ENCODE measurements at regions not wholly inside any gene's neighbourhood (a gene's known extent, or its start where the extent isn't known, plus 50 kb on each side); places are given as distances from the start of the nearest gene placed in this dataset.
"Not testable (repeated sequence)": the region's sequence is repeated elsewhere in the genome, so short reads cannot be mapped to it uniquely, and the experiment has no call there.

DNA sequence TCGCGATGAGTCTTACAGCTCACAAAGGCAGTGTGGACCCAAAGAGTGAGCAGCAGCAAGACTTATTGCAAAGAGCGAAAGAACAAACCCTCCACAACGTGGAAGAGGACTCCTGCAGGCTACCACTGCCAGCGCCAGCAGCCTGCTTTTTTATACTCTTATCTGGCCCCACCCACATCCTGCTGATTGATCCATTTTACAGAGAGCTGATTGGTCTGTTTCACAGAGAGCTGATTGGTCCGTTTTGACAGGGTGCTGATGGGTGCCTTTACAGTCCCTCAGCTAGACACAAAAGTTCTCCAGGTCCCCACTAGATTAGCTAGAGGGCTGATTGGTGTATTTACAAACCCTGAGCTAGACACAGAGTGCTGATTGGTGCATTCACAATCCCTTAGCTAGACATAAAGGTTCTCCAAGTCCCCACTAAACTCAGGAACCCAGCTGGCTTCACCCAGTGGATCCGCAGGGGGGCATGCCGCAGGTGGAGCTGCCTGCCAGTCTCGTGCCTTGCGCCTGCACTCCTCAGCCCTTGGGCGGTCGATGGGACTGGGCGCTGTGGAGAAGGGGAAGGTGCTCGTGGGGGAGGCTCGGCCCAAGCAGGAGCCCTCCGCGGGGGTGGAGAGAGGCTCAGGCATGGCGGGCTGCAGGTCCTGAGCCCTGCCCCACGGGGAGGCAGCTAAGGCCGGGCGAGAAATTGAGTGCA, 75.7 kb downstream of the QDPR start:
- not testable (repeated sequence) for H4K5ac ChIP-seq (ENCODE audit: low read length); H3K18ac ChIP-seq (ENCODE audit: low read length); H2AK5ac ChIP-seq (ENCODE audit: low read length); H3K56ac ChIP-seq (ENCODE audit: low read length); H3K27me3 ChIP-seq (ENCODE audit: insufficient read depth, low read length, poor library complexity); H3K23ac ChIP-seq (ENCODE audit: low read length); H3K36me3 ChIP-seq (ENCODE audit: control insufficient read depth, insufficient read depth, low read length); H2BK120ac ChIP-seq (ENCODE audit: low read depth, low read length); H2BK15ac ChIP-seq (replicated peaks; ENCODE audit: low read depth); H4K8ac ChIP-seq (ENCODE audit: low read depth, low read length); H2BK5ac ChIP-seq (ENCODE audit: low read length); H3K79me2 ChIP-seq (ENCODE audit: control insufficient read depth, insufficient read depth, low read length); H3K27ac ChIP-seq (ENCODE audit: low read depth, low read length); H3K4ac ChIP-seq (ENCODE audit: low read depth, low read length); DNase-seq; H3K79me1 ChIP-seq (ENCODE audit: low read length); H3K4me2 ChIP-seq (ENCODE audit: low read length); H3K4me1 ChIP-seq (ENCODE audit: control insufficient read depth, low read depth, low read length); H3K4me3 ChIP-seq (ENCODE audit: low read length); H3K9ac ChIP-seq (ENCODE audit: low read length)
- WGBS (ENCODE audit: extremely low coverage, insufficient coverage, low lambda C conversion rate), result no CpG with 5 or more reads among the region's 21 CpGs

DNA sequence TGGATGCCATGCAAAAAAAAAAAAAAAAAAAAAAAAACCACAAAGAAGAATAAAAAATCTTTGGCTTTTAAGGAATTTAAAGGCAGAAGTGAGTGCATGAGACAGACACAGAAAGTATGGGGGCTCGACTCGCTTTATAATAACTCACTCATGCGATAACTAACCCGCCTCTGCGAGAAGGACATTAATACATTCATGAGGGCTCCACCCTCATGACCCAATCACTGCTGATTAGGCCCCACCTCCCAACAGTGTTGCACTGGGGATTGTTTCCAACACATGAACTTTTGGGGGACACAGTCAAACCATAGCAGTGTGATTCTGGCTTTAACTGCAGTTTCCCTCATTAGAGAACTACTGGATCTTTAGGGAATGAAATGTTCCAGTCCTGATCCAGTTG, 78.1 kb downstream of the QDPR start:
- H3K4me1 ChIP-seq (ENCODE audit: control insufficient read depth, low read depth, low read length), result no peaks in the 10 kb centered on the region
- H3K9ac ChIP-seq (ENCODE audit: low read length), result no peak overlapping the region
- no CpG with 5 or more reads among the region's 5 CpGs for WGBS (ENCODE audit: extremely low coverage, insufficient coverage, low lambda C conversion rate)
- no peak overlapping the region for H3K56ac ChIP-seq (ENCODE audit: low read length)
- no peaks in the 10 kb centered on the region for H3K79me1 ChIP-seq (ENCODE audit: low read length)
- no peaks in the 10 kb centered on the region for H3K79me2 ChIP-seq (ENCODE audit: control insufficient read depth, insufficient read depth, low read length)
- H3K4me3 ChIP-seq (ENCODE audit: low read length), result no peak overlapping the region
- H2BK5ac ChIP-seq (ENCODE audit: low read length), result no peak overlapping the region
- no peak overlapping the region for H3K18ac ChIP-seq (ENCODE audit: low read length)
- H3K23ac ChIP-seq (ENCODE audit: low read length), result no peak overlapping the region
- H3K27me3 ChIP-seq (ENCODE audit: insufficient read depth, low read length, poor library complexity), result no peaks in the 10 kb centered on the region
- no peak overlapping the region for H3K27ac ChIP-seq (ENCODE audit: low read depth, low read length)
- no peak overlapping the region for H3K4me2 ChIP-seq (ENCODE audit: low read length)
- H3K4ac ChIP-seq (ENCODE audit: low read depth, low read length), result no peak overlapping the region
- no peaks in the 10 kb centered on the region for H3K36me3 ChIP-seq (ENCODE audit: control insufficient read depth, insufficient read depth, low read length)
- no peak overlapping the region for H2BK120ac ChIP-seq (ENCODE audit: low read depth, low read length)
- DNase-seq, result no peak
- H2AK5ac ChIP-seq (ENCODE audit: low read length), result no peak overlapping the region
- H4K5ac ChIP-seq (ENCODE audit: low read length), result no peak overlapping the region
- H4K8ac ChIP-seq (ENCODE audit: low read depth, low read length), result no peak overlapping the region
- no peak overlapping the region for H2BK15ac ChIP-seq (replicated peaks; ENCODE audit: low read depth)

GRCh38 chr4:17427991-17428390, 83.9 kb downstream of the QDPR start:
- Histone ChIP-seq H2BK120ac (ENCODE audit: low read depth, low read length) (no peak overlapping the region), H3K36me3 (ENCODE audit: control insufficient read depth, insufficient read depth, low read length) (no peaks in the 10 kb centered on the region), H2AK5ac (ENCODE audit: low read length) (no peak overlapping the region), H3K4me2 (ENCODE audit: low read length) (no peak overlapping the region), H4K5ac (ENCODE audit: low read length) (no peak overlapping the region), H4K8ac (ENCODE audit: low read depth, low read length) (no peak overlapping the region), H2BK5ac (ENCODE audit: low read length) (no peak overlapping the region), H3K56ac (ENCODE audit: low read length) (no peak overlapping the region), H3K4me1 (ENCODE audit: control insufficient read depth, low read depth, low read length) (no peaks in the 10 kb centered on the region), H3K79me2 (ENCODE audit: control insufficient read depth, insufficient read depth, low read length) (no peaks in the 10 kb centered on the region), H3K18ac (ENCODE audit: low read length) (no peak overlapping the region), H3K4ac (ENCODE audit: low read depth, low read length) (no peak overlapping the region), H3K23ac (ENCODE audit: low read length) (no peak overlapping the region), H3K9ac (ENCODE audit: low read length) (no peak overlapping the region), H3K27ac (ENCODE audit: low read depth, low read length) (no peak overlapping the region), H2BK15ac (replicated peaks; ENCODE audit: low read depth) (no peak overlapping the region), H3K4me3 (ENCODE audit: low read length) (no peak overlapping the region), H3K27me3 (ENCODE audit: insufficient read depth, low read length, poor library complexity) (no peaks in the 10 kb centered on the region), H3K79me1 (ENCODE audit: low read length) (no peaks in the 10 kb centered on the region)
- no CpG with 5 or more reads among the region's 4 CpGs for WGBS (ENCODE audit: extremely low coverage, insufficient coverage, low lambda C conversion rate)
- DNase-seq, result no peak

GRCh38 chr4:17426222-17426621, 85.7 kb downstream of the QDPR start:
- no CpG with 5 or more reads among the region's 5 CpGs for WGBS (ENCODE audit: extremely low coverage, insufficient coverage, low lambda C conversion rate)
- DNase-seq, result no peak
- Histone ChIP-seq H3K36me3 (ENCODE audit: control insufficient read depth, insufficient read depth, low read length) (no peaks in the 10 kb centered on the region), H3K27ac (ENCODE audit: low read depth, low read length) (no peak overlapping the region), H3K4me2 (ENCODE audit: low read length) (no peak overlapping the region), H4K5ac (ENCODE audit: low read length) (no peak overlapping the region), H2BK120ac (ENCODE audit: low read depth, low read length) (no peak overlapping the region), H2BK5ac (ENCODE audit: low read length) (no peak overlapping the region), H3K4me3 (ENCODE audit: low read length) (no peak overlapping the region), H3K4ac (ENCODE audit: low read depth, low read length) (no peak overlapping the region), H3K79me1 (ENCODE audit: low read length) (no peaks in the 10 kb centered on the region), H2BK15ac (replicated peaks; ENCODE audit: low read depth) (no peak overlapping the region), H3K9ac (ENCODE audit: low read length) (no peak overlapping the region), H3K79me2 (ENCODE audit: control insufficient read depth, insufficient read depth, low read length) (no peaks in the 10 kb centered on the region), H3K4me1 (ENCODE audit: control insufficient read depth, low read depth, low read length) (no peaks in the 10 kb centered on the region), H3K56ac (ENCODE audit: low read length) (no peak overlapping the region), H2AK5ac (ENCODE audit: low read length) (no peak overlapping the region), H3K18ac (ENCODE audit: low read length) (no peak overlapping the region), H3K23ac (ENCODE audit: low read length) (no peak overlapping the region), H3K27me3 (ENCODE audit: insufficient read depth, low read length, poor library complexity) (no peaks in the 10 kb centered on the region), H4K8ac (ENCODE audit: low read depth, low read length) (no peak overlapping the region)

DNA sequence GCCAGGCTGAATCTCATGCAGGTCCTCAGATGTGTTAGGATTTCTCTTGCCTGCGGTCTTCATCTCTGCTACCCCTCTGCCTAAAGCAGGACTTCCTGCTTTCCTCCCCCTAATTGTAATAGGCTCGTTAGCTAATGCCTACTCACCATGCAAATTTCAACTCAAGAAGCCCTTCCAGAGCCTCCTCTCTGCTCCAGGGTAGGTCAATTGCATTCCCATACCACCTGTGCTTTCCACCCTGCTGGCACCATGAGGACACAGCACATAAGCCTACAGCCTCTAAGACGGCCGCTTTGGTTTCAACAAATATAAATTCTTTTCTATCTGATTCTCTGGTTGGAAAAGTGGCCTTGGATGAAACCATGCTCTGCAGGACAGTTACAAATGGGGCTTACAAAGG, 93.9 kb downstream of the QDPR start:
- Histone ChIP-seq H3K9ac (ENCODE audit: low read length) (no peak overlapping the region), H3K4me3 (ENCODE audit: low read length) (no peak overlapping the region), H3K4ac (ENCODE audit: low read depth, low read length) (no peak overlapping the region), H2BK15ac (replicated peaks; ENCODE audit: low read depth) (no peak overlapping the region), H3K79me1 (ENCODE audit: low read length) (no peaks in the 10 kb centered on the region), H3K27ac (ENCODE audit: low read depth, low read length) (no peak overlapping the region), H3K56ac (ENCODE audit: low read length) (no peak overlapping the region), H3K4me1 (ENCODE audit: control insufficient read depth, low read depth, low read length) (no peaks in the 10 kb centered on the region), H3K36me3 (ENCODE audit: control insufficient read depth, insufficient read depth, low read length) (no peaks in the 10 kb centered on the region), H3K27me3 (ENCODE audit: insufficient read depth, low read length, poor library complexity) (no peaks in the 10 kb centered on the region), H4K8ac (ENCODE audit: low read depth, low read length) (no peak overlapping the region), H3K18ac (ENCODE audit: low read length) (no peak overlapping the region), H3K4me2 (ENCODE audit: low read length) (no peak overlapping the region), H3K79me2 (ENCODE audit: control insufficient read depth, insufficient read depth, low read length) (no peaks in the 10 kb centered on the region), H2AK5ac (ENCODE audit: low read length) (no peak overlapping the region), H2BK5ac (ENCODE audit: low read length) (no peak overlapping the region), H3K23ac (ENCODE audit: low read length) (no peak overlapping the region), H4K5ac (ENCODE audit: low read length) (no peak overlapping the region), H2BK120ac (ENCODE audit: low read depth, low read length) (no peak overlapping the region)
- DNase-seq, result peak; percentile 26
- no CpG with 5 or more reads among the region's 4 CpGs for whole genome bisulfite sequencing (ENCODE audit: extremely low coverage, insufficient coverage, low lambda C conversion rate)

- Histone ChIP-seq H3K27ac (ENCODE audit: low read depth, low read length) (no peak overlapping the region), H2BK5ac (ENCODE audit: low read length) (no peak overlapping the region), H2BK120ac (ENCODE audit: low read depth, low read length) (no peak overlapping the region), H3K4me1 (ENCODE audit: control insufficient read depth, low read depth, low read length) (no peaks in the 10 kb centered on the region), H4K8ac (ENCODE audit: low read depth, low read length) (no peak overlapping the region), H3K4ac (ENCODE audit: low read depth, low read length) (no peak overlapping the region), H3K79me2 (ENCODE audit: control insufficient read depth, insufficient read depth, low read length) (no peaks in the 10 kb centered on the region), H3K18ac (ENCODE audit: low read length) (no peak overlapping the region), H4K5ac (ENCODE audit: low read length) (no peak overlapping the region), H2BK15ac (replicated peaks; ENCODE audit: low read depth) (no peak overlapping the region), H3K56ac (ENCODE audit: low read length) (no peak overlapping the region), H3K23ac (ENCODE audit: low read length) (no peak overlapping the region), H2AK5ac (ENCODE audit: low read length) (no peak overlapping the region), H3K36me3 (ENCODE audit: control insufficient read depth, insufficient read depth, low read length) (no peaks in the 10 kb centered on the region), H3K9ac (ENCODE audit: low read length) (no peak overlapping the region), H3K4me3 (ENCODE audit: low read length) (no peak overlapping the region), H3K79me1 (ENCODE audit: low read length) (no peaks in the 10 kb centered on the region), H3K4me2 (ENCODE audit: low read length) (no peak overlapping the region), H3K27me3 (ENCODE audit: insufficient read depth, low read length, poor library complexity) (no peaks in the 10 kb centered on the region)
- WGBS (ENCODE audit: extremely low coverage, insufficient coverage, low lambda C conversion rate), result no CpG with 5 or more reads among the region's 34 CpGs
- no peak for DNase-seq
Observed at GRCh38 chr4:17414392-17414791, 97.5 kb downstream of the QDPR start.
